Upper lobe of right lung (tissue), 1 donor: ENCODE measurements at regions not wholly inside any gene's neighbourhood (a gene's known extent, or its start where the extent isn't known, plus 50 kb on each side); places are given as distances from the start of the nearest gene placed in this dataset.

Experiments used
- ATAC-seq: fragments of 200-7000 bp; cut with Tn5 transposase; one replicate; pipeline ENCODE4 v1.9.1; 2020; ENCODE audit warnings: mild to moderate bottlenecking, moderate library complexity
- DNase-seq: peaks from one replicate; pipeline ENCODE4 v3.0.0-alpha.2; 2020
- H3K27ac ChIP-seq: fragments of 200-600 bp; one replicate; pipeline ENCODE4 v1.8.0; 2022
- H3K27me3 ChIP-seq: fragments of 200-600 bp; one replicate; pipeline ENCODE4 v1.8.0; 2022; ENCODE audit warnings: mild to moderate bottlenecking
- H3K36me3 ChIP-seq: fragments of 200-600 bp; one replicate; pipeline ENCODE4 v1.8.0; 2022
- H3K4me1 ChIP-seq: fragments of 200-600 bp; one replicate; pipeline ENCODE4 v1.8.0; 2022
- H3K4me3 ChIP-seq: fragments of 200-600 bp; one replicate; pipeline ENCODE4 v1.8.0; 2022; ENCODE audit warnings: mild to moderate bottlenecking
- H3K9me3 ChIP-seq: fragments of 200-600 bp; one replicate; pipeline ENCODE4 v1.8.0; 2022
- intact Hi-C: fragments of 100-400 bp; cut with DNase I; formaldehyde crosslinking; loops from one replicate; pipeline ENCODE4 v1.11.0; 2022
- TF ChIP-seq, protein P1 (sequence below): fragments of 200-600 bp; IDR thresholded peaks from one replicate; pipeline ENCODE4 v1.8.0; 2022; ENCODE audit warnings: antibody characterized with exemption
- donor health status: DM: no; HTN: yes; CAD: no; lungs with severe emphysema.

- Histone ChIP-seq H3K27ac (no peak overlapping the region), H3K4me1 (no peaks in the 10 kb centered on the region), H3K9me3 (no peaks in the 10 kb centered on the region), H3K27me3 (no peaks in the 10 kb centered on the region), H3K36me3 (no peaks in the 10 kb centered on the region), H3K4me3 (no peak overlapping the region)
- ATAC-seq (no peak), DNase-seq (no peak)
- intact Hi-C loops, result no loop called here
- TF ChIP-seq, protein P1, sequence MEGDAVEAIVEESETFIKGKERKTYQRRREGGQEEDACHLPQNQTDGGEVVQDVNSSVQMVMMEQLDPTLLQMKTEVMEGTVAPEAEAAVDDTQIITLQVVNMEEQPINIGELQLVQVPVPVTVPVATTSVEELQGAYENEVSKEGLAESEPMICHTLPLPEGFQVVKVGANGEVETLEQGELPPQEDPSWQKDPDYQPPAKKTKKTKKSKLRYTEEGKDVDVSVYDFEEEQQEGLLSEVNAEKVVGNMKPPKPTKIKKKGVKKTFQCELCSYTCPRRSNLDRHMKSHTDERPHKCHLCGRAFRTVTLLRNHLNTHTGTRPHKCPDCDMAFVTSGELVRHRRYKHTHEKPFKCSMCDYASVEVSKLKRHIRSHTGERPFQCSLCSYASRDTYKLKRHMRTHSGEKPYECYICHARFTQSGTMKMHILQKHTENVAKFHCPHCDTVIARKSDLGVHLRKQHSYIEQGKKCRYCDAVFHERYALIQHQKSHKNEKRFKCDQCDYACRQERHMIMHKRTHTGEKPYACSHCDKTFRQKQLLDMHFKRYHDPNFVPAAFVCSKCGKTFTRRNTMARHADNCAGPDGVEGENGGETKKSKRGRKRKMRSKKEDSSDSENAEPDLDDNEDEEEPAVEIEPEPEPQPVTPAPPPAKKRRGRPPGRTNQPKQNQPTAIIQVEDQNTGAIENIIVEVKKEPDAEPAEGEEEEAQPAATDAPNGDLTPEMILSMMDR, result no peak
Measured at GRCh38 chrX:15087747-15088146, 182.1 kb downstream of the ASB9 start.

DNA sequence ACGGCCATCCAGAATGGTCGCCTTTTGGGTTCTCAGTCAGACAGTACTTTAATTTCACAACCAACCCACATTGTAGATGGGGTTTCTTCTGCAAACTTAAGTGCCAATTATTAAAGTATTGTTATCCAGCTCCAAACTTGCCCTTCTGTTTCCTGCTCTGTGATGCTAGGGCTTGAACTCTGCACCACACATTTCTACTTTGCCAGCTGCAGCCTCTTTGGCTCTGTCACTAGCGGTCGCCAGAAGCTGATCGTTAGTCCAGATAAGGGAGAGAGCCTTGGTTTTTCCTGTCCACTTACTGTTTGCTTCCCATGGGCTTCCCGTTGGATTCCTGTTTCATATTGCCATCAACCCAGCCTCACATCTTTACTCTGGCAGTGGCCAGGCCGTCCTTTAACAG, 196.6 kb downstream of the ASB9 start:
- no peaks in the 10 kb centered on the region for H3K4me1 ChIP-seq
- H3K27ac ChIP-seq, result no peak overlapping the region
- H3K9me3 ChIP-seq, result no peaks in the 10 kb centered on the region
- TF ChIP-seq, protein P1, result no peak
- DNase-seq (no peak), ATAC-seq (no peak)
- no peak overlapping the region for H3K4me3 ChIP-seq
- no peaks in the 10 kb centered on the region for H3K36me3 ChIP-seq
- intact Hi-C loops, result no loop called here
- no peaks in the 10 kb centered on the region for H3K27me3 ChIP-seq

- Histone ChIP-seq H3K36me3 (no peaks in the 10 kb centered on the region), H3K27ac (no peak overlapping the region), H3K4me3 (no peak overlapping the region), H3K9me3 (no peaks in the 10 kb centered on the region), H3K4me1 (no peaks in the 10 kb centered on the region), H3K27me3 (no peaks in the 10 kb centered on the region)
- DNase-seq (no peak), ATAC-seq (no peak)
- intact Hi-C loops, result no loop called here
- TF ChIP-seq, protein P1, result no peak
Measured at GRCh38 chrX:15072880-15073279, 197.0 kb downstream of the ASB9 start.

DNA sequence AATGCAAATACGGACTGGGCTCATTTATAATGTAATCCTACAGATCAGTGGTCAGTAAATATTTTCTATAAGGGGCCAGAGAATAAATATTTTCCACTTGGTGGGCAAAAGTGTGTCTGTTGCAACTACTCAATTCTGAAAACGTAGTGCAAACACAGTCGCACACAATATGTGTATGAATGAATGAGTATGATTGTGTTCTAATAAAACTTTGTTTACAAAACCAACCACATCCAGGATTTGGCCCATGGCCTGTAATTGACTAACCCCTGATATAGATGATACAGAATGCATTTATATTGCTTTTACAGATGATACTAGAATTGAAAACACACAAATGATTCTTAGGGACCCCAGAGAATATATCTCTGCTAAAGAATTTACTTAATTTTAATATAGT, 197.6 kb downstream of the ASB9 start:
- H3K4me3 ChIP-seq, result no peak overlapping the region
- no peak for ATAC-seq

GRCh38 chrX:15059474-15059873, 186.3 kb downstream of the MOSPD2 start:
- ATAC-seq (no peak), DNase-seq (no peak)
- TF ChIP-seq, protein P1, result no peak
- Histone ChIP-seq H3K27me3 (no peaks in the 10 kb centered on the region), H3K4me1 (no peaks in the 10 kb centered on the region), H3K27ac (no peak overlapping the region), H3K36me3 (no peaks in the 10 kb centered on the region), H3K9me3 (no peaks in the 10 kb centered on the region), H3K4me3 (no peak overlapping the region)
- intact Hi-C loops, result no loop called here

More for the DNA sequence above, 197.6 kb downstream of the ASB9 start:
- no peaks in the 10 kb centered on the region for H3K4me1 ChIP-seq
- H3K36me3 ChIP-seq, result no peaks in the 10 kb centered on the region
- DNase-seq, result no peak
- intact Hi-C loops, result no loop called here
- no peak overlapping the region for H3K27ac ChIP-seq
- TF ChIP-seq, protein P1, result no peak
- H3K27me3 ChIP-seq, result no peaks in the 10 kb centered on the region
- no peaks in the 10 kb centered on the region for H3K9me3 ChIP-seq

DNA sequence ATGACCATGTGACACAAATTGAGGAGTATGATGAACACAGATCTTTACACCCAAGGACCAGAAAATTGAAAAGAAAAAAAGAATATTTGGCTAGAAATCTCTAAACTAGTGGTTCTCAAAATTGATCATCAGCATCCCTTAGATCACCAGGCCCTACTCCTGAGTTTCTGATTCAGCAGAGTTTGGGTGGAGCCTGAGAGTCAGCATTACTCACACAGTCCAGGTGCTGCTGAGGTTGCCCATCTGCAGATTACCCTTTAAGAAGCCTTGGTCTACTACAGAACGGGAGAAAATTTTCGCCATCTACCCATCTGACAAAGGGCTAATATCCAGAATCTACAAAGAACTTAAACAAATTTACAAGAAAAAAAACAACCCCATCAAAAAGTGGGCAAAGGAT, 182.8 kb downstream of the MOSPD2 start:
- H3K27ac ChIP-seq, result no peak overlapping the region
- no peaks in the 10 kb centered on the region for H3K27me3 ChIP-seq
- no peak for ATAC-seq
- H3K4me1 ChIP-seq, result no peaks in the 10 kb centered on the region
- intact Hi-C loops, result no loop called here
- H3K36me3 ChIP-seq, result no peaks in the 10 kb centered on the region
- no peaks in the 10 kb centered on the region for H3K9me3 ChIP-seq
- TF ChIP-seq, protein P1, result no peak
- no peak for DNase-seq
- no peak overlapping the region for H3K4me3 ChIP-seq
